ENCODE measurements at regions not wholly inside any gene's neighbourhood (a gene's known extent, or its start where the extent isn't known, plus 50 kb on each side); places are given as distances from the start of the nearest gene placed in this dataset.

GRCh38 chr2:59830601-59831000 lies 722.9 kb downstream of the BCL11A start:
- TF ChIP-seq EP300 (IDR thresholded peaks at IDR 0.05; ENCODE audit: borderline replicate concordance in 1 of 2, control insufficient read depth in 1 of 2, low read depth in 2 of 2, low read length in 2 of 2) (no peak), EZH2 (IDR thresholded peaks at IDR 0.05; ENCODE audit: borderline replicate concordance, control insufficient read depth, low read depth, low read length) (no peak), CEBPB (IDR thresholded peaks at IDR 0.05; ENCODE audit: borderline replicate concordance in 1 of 2, low read depth in 2 of 2, low read length in 2 of 2) (no peak), BHLHE40 (IDR thresholded peaks at IDR 0.05; ENCODE audit: borderline replicate concordance in 1 of 2, low read depth in 2 of 2, low read length in 1 of 2) (no peak), ZBTB40 (IDR thresholded peaks at IDR 0.05; ENCODE audit: borderline replicate concordance) (no peak), POLR2AphosphoS5 (IDR thresholded peaks at IDR 0.05; ENCODE audit: low read length) (no peak), POLR2A (IDR thresholded peaks at IDR 0.05; ENCODE audit: low read depth, low read length) (no peak), YY1 (IDR thresholded peaks at IDR 0.05; ENCODE audit: low read depth, low read length) (no peak)
- TF ChIP-seq, protein P1, sequence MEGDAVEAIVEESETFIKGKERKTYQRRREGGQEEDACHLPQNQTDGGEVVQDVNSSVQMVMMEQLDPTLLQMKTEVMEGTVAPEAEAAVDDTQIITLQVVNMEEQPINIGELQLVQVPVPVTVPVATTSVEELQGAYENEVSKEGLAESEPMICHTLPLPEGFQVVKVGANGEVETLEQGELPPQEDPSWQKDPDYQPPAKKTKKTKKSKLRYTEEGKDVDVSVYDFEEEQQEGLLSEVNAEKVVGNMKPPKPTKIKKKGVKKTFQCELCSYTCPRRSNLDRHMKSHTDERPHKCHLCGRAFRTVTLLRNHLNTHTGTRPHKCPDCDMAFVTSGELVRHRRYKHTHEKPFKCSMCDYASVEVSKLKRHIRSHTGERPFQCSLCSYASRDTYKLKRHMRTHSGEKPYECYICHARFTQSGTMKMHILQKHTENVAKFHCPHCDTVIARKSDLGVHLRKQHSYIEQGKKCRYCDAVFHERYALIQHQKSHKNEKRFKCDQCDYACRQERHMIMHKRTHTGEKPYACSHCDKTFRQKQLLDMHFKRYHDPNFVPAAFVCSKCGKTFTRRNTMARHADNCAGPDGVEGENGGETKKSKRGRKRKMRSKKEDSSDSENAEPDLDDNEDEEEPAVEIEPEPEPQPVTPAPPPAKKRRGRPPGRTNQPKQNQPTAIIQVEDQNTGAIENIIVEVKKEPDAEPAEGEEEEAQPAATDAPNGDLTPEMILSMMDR (IDR thresholded peaks at IDR 0.05 in 2 of 3, conservative IDR thresholded peaks at IDR 0.05 in 1 of 3; ENCODE audit: control insufficient read depth in 2 of 3, extremely low read depth in 1 of 3, insufficient read depth in 1 of 3, low read depth in 3 of 3, low read length in 3 of 3): no peak

All from GM12878 (cell line).